ENCODE measurements at regions not wholly inside any gene's neighbourhood (a gene's known extent, or its start where the extent isn't known, plus 50 kb on each side); places are given as distances from the start of the nearest gene placed in this dataset.

GRCh38 chrX:109299091-109299490 lies 182.8 kb downstream of the GUCY2F start:
- TF ChIP-seq CTCF (IDR thresholded peaks at IDR 0.05) (no peak), ZFX (IDR thresholded peaks at IDR 0.05; ENCODE audit: borderline replicate concordance) (no peak)

All from 22Rv1 (cell line).